ENCODE measurements at regions not wholly inside any gene's neighbourhood (a gene's known extent, or its start where the extent isn't known, plus 50 kb on each side); places are given as distances from the start of the nearest gene placed in this dataset.

- no peaks in the 10 kb centered on the region for H3K9me3 ChIP-seq
- no peak overlapping the region for H3K27ac ChIP-seq
- no peaks in the 10 kb centered on the region for H3K27me3 ChIP-seq
- H3K4me3 ChIP-seq, result no peak overlapping the region
- TF ChIP-seq CTCF (IDR thresholded peaks at IDR 0.05) (no peak), POLR2A (IDR thresholded peaks at IDR 0.05) (no peak), POLR2AphosphoS5 (IDR thresholded peaks at IDR 0.05; ENCODE audit: insufficient read depth in 1 of 2, low read depth in 1 of 2) (no peak)
- H3K36me3 ChIP-seq, result no peaks in the 10 kb centered on the region
- no peak for DNase-seq (ENCODE audit: extremely low spot score in 2 of 2)
- intact Hi-C loops (cut with DNase I), result no loop called here
- H3K4me1 ChIP-seq, result no peaks in the 10 kb centered on the region
These were observed 716.5 kb upstream of the LRATD1 start for GRCh38 chr2:13916066-13916465.

GRCh38 chr2:13917958-13918357 lies 714.6 kb upstream of the LRATD1 start:
- no peak overlapping the region for H3K4me3 ChIP-seq
- H3K4me1 ChIP-seq, result no peaks in the 10 kb centered on the region
- no peaks in the 10 kb centered on the region for H3K9me3 ChIP-seq
- intact Hi-C loops (cut with DNase I), result no loop called here
- TF ChIP-seq POLR2A (IDR thresholded peaks at IDR 0.05), result no peak
- no peak for TF ChIP-seq POLR2AphosphoS5 (IDR thresholded peaks at IDR 0.05; ENCODE audit: insufficient read depth in 1 of 2, low read depth in 1 of 2)
- no peak for TF ChIP-seq CTCF (IDR thresholded peaks at IDR 0.05)
- DNase-seq (ENCODE audit: extremely low spot score in 2 of 2), result no peak
- no peak overlapping the region for H3K27ac ChIP-seq
- no peaks in the 10 kb centered on the region for H3K36me3 ChIP-seq
- H3K27me3 ChIP-seq, result no peaks in the 10 kb centered on the region

GRCh38 chr2:13919981-13920382 lies 712.5 kb upstream of the LRATD1 start:
- H3K4me3 ChIP-seq, result no peak overlapping the region

GRCh38 chr2:13921245-13921644 lies 711.3 kb upstream of the LRATD1 start:
- DNase-seq (ENCODE audit: extremely low spot score in 2 of 2), result no peak
- Histone ChIP-seq H3K4me3 (no peak overlapping the region), H3K4me1 (no peaks in the 10 kb centered on the region), H3K27ac (no peak overlapping the region), H3K9me3 (no peaks in the 10 kb centered on the region), H3K36me3 (no peaks in the 10 kb centered on the region), H3K27me3 (no peaks in the 10 kb centered on the region)
- TF ChIP-seq CTCF (IDR thresholded peaks at IDR 0.05) (no peak), POLR2AphosphoS5 (IDR thresholded peaks at IDR 0.05; ENCODE audit: insufficient read depth in 1 of 2, low read depth in 1 of 2) (no peak), POLR2A (IDR thresholded peaks at IDR 0.05) (no peak)
- intact Hi-C loops (cut with DNase I), result no loop called here

More at GRCh38 chr2:13919981-13920382, 712.5 kb upstream of the LRATD1 start:
- intact Hi-C loops (cut with DNase I), result no loop called here
- Histone ChIP-seq H3K36me3 (no peaks in the 10 kb centered on the region), H3K27me3 (no peaks in the 10 kb centered on the region), H3K9me3 (no peaks in the 10 kb centered on the region), H3K27ac (no peak overlapping the region), H3K4me1 (no peaks in the 10 kb centered on the region)
- TF ChIP-seq POLR2AphosphoS5 (IDR thresholded peaks at IDR 0.05; ENCODE audit: insufficient read depth in 1 of 2, low read depth in 1 of 2), result no peak
- no peak for TF ChIP-seq CTCF (IDR thresholded peaks at IDR 0.05)
- no peak for TF ChIP-seq POLR2A (IDR thresholded peaks at IDR 0.05)
- DNase-seq (ENCODE audit: extremely low spot score in 2 of 2), result no peak

- Histone ChIP-seq H3K36me3 (no peaks in the 10 kb centered on the region), H3K27ac (no peak overlapping the region), H3K4me1 (no peaks in the 10 kb centered on the region), H3K9me3 (no peaks in the 10 kb centered on the region), H3K27me3 (no peaks in the 10 kb centered on the region), H3K4me3 (no peak overlapping the region)
- intact Hi-C loops (cut with DNase I), result no loop called here
- no peak for DNase-seq (ENCODE audit: extremely low spot score in 2 of 2)
- TF ChIP-seq POLR2AphosphoS5 (IDR thresholded peaks at IDR 0.05; ENCODE audit: insufficient read depth in 1 of 2, low read depth in 1 of 2) (no peak), CTCF (IDR thresholded peaks at IDR 0.05) (no peak), POLR2A (IDR thresholded peaks at IDR 0.05) (no peak)
These were observed 708.7 kb upstream of the LRATD1 start for GRCh38 chr2:13923823-13924222.

All from vagina (tissue), 2 donors.